GM12874 (cell line): ENCODE measurements at regions not wholly inside any gene's neighbourhood (a gene's known extent, or its start where the extent isn't known, plus 50 kb on each side); places are given as distances from the start of the nearest gene placed in this dataset.

Source experiments
- CTCF ChIP-seq: IDR thresholded peaks from 2 replicates; pipeline ENCODE4 v1.5.1; 2011; ENCODE audit warnings: low read depth, mild to moderate bottlenecking, control low read depth, low read length, moderate library complexity; ENCODE audit not compliant: insufficient read depth

GRCh38 chr6:94639564-94639963 lies 937.8 kb upstream of the MANEA start:
- TF ChIP-seq CTCF: no peak

- no peak for TF ChIP-seq CTCF
These were observed 940.5 kb upstream of the MANEA start for GRCh38 chr6:94636780-94637385.

GRCh38 chr6:94623586-94623985 lies 953.7 kb upstream of the MANEA start:
- TF ChIP-seq CTCF: no peak

DNA sequence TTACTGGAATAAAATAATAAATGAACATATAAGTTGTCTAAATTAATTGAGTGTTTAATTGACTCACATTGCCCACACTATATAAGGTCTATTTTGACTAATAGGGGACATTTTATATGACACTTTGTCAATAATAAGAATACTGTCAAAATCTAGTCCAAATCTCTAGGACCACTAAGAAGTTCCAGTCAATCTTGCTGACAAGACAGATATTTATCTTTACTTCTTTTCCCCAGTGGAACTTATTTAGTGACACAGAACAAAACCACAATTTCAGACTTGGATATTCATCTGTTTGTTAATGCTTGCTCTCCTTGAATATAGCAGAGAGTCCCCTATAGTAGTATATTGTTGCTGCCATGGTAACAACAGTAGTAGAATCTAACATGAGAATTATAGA lies 954.6 kb upstream of the MANEA start:
- TF ChIP-seq CTCF: no peak

GRCh38 chr6:94600636-94601035 lies 976.7 kb upstream of the MANEA start:
- no peak for TF ChIP-seq CTCF

- TF ChIP-seq CTCF: no peak
These were observed 979.8 kb upstream of the MANEA start for GRCh38 chr6:94597487-94597886.

GRCh38 chr6:94590416-94590815 lies 986.9 kb upstream of the MANEA start:
- TF ChIP-seq CTCF: no peak

DNA sequence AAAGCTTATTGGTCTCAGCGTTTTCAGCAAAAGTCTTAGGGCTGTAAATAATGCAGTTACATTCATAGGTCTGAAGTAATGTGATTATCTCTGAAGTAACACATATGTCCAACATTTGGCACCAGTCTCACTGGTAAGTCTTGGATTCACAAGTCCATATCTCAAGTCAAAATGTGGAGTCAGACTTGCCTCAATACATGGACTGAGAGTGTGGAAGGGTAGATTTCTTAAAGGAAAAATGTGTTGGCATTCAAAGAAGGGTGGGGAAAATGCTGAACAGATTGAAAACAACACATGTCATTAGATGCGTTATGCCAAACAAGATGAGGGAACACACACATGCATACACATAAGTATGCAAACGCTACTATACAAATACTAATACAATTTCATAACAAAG lies 989.0 kb upstream of the MANEA start:
- no peak for TF ChIP-seq CTCF
